ENCODE measurements at regions not wholly inside any gene's neighbourhood (a gene's known extent, or its start where the extent isn't known, plus 50 kb on each side); places are given as distances from the start of the nearest gene placed in this dataset.

DNA sequence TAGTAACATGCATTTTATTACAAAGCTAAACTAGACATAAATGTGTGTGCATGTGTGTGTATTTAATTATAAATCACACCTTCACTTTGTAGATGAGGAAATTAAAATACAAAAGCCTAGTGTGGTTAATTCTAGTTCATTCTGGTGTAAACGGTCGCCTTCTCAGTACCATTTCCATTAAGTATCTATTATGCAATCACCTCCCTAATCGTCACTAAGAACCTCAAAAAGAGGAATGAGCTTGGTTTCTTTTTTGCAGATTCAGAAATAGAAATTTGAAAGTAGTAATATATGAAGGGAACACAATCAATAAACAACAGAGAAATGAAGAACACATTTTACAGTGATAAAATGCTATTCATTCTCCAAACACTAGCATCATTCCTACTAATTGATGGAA is 233.2 kb downstream of the ZBBX start:
- intact Hi-C loops (cut with DNase I), result no loop called here
- Histone ChIP-seq H3K27me3 (no peaks in the 10 kb centered on the region), H3K4me3 (no peak overlapping the region), H3K4me1 (no peaks in the 10 kb centered on the region), H3K27ac (no peak overlapping the region), H3K36me3 (no peaks in the 10 kb centered on the region), H3K9me3 (no peaks in the 10 kb centered on the region)
- TF ChIP-seq CTCF (IDR thresholded peaks at IDR 0.05), result no peak
- no peak for DNase-seq
- no peak for ATAC-seq
- 67 to 84% methylated on average over 3 of the region's 3 CpGs for WGBS, 2 donors

- Histone ChIP-seq H3K4me3 (no peak overlapping the region), H3K27me3 (no peaks in the 10 kb centered on the region), H3K4me1 (no peaks in the 10 kb centered on the region), H3K36me3 (no peaks in the 10 kb centered on the region), H3K27ac (no peak overlapping the region), H3K9me3 (peaks cover 0 to 15% (median 0%) of the 10 kb centered on the region in 11 donors)
- intact Hi-C loops (cut with DNase I), result no loop called here
- 83 to 88% methylated on average over 3 of the region's 3 CpGs for WGBS, 2 donors
- DNase-seq (no peak), ATAC-seq (no peak)
- no peak for TF ChIP-seq CTCF (IDR thresholded peaks at IDR 0.05)
Observed at GRCh38 chr3:167125612-167126407, 254.3 kb downstream of the ZBBX start.

DNA sequence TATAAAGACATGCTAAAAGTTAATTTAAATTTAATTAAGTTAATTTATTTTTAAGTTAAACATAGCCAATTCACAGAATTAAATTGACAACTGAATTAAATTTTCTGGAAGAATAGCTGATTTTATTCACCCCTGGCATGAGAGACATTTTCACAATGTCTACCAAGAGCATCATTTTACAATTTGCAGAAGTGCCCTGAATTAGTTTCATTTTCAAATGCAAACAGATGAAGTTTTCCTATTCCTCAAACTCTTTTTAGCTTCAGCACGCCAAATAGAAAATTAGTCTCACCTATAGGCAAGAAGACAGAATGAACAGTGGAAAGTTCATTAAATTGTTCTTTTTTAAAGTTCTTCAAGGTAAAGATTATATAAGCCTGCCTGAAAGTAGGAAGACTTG is 259.3 kb downstream of the ZBBX start:
- no peak for TF ChIP-seq CTCF (IDR thresholded peaks at IDR 0.05)

DNA sequence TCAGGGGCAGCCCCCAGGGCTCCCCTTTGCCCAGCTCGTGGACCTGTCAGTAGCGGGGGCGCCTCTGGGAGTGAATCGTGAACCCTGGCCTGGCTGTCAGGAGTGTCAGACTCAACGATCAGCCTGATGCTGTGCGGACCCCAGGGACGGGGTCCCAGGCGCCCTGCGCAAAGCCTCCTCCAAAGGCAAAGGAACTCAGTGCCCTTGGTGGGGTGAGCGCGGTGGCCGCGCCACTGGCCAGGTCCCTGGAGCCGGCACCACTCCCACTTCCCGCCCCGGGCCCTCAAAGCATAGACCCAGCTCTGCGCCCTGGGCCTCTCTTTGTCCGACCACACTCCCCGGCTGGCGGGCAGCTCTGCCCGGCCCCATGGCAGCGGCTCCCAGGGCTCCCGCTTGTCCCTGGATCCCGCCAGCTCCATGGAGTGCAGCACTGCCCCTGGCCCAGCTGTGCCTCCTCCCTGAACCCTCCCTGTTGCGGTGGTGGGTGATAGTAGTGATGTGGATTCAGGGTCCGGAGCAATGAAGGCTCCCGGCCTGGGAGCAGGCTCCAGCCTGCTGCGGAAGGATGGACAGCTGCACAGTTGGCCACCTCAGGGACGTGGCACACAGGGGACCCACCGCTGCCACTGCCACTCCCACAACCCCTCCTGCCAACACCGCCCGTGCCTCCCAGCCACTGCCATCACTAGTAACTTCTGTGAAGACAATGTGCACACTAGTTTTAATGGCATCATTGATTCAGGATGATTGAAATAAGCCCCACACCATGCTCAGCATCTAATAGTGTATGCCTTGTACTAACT is 263.8 kb downstream of the ZBBX start:
- Histone ChIP-seq H3K9me3 (no peaks in the 10 kb centered on the region), H3K27me3 (no peaks in the 10 kb centered on the region), H3K27ac (no peak overlapping the region), H3K4me1 (peaks cover 0 to 5% (median 0%) of the 10 kb centered on the region in 9 donors), H3K4me3 (no peak overlapping the region), H3K36me3 (no peaks in the 10 kb centered on the region)
- no peak for TF ChIP-seq CTCF (IDR thresholded peaks at IDR 0.05)
- ATAC-seq, result peak in 1 of 8 donors; percentile 44
- no peak for DNase-seq
- intact Hi-C loops (cut with DNase I), result no loop called here
- WGBS, 2 donors, result 92 to 97% methylated on average over 32 of the region's 32 CpGs

More for the DNA sequence above, 259.3 kb downstream of the ZBBX start:
- ATAC-seq (no peak), DNase-seq (no peak)
- Histone ChIP-seq H3K36me3 (no peaks in the 10 kb centered on the region), H3K4me3 (no peak overlapping the region), H3K9me3 (peaks cover 0 to 15% (median 0%) of the 10 kb centered on the region in 11 donors), H3K27ac (no peak overlapping the region), H3K27me3 (no peaks in the 10 kb centered on the region), H3K4me1 (no peaks in the 10 kb centered on the region)
- 81 to 86% methylated on average over 1 of the region's 1 CpG for WGBS, 2 donors
- intact Hi-C loops (cut with DNase I), result no loop called here
